ENCODE measurements at regions not wholly inside any gene's neighbourhood (a gene's known extent, or its start where the extent isn't known, plus 50 kb on each side); places are given as distances from the start of the nearest gene placed in this dataset.
"Not testable (repeated sequence)": the region's sequence is repeated elsewhere in the genome, so short reads cannot be mapped to it uniquely, and the experiment has no call there.

DNA sequence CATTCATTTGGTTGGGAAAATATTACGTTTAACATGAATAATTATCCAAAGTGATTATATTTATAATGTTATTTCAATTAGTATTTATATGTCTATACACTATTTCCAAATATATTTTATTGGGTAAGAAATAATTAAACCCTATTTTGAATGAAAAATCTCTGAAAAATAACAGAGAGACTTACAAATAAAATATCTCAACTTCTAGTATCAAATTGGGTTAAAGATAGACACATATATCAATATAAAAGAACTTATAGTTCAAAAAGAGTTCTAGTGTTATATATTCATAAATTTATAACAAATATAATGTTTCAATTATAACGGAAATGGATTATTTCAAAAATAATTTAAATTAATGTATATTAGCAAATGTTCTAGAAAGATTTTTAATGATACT is 482.6 kb upstream of the PCDH20 start:
- TF ChIP-seq, protein P1, sequence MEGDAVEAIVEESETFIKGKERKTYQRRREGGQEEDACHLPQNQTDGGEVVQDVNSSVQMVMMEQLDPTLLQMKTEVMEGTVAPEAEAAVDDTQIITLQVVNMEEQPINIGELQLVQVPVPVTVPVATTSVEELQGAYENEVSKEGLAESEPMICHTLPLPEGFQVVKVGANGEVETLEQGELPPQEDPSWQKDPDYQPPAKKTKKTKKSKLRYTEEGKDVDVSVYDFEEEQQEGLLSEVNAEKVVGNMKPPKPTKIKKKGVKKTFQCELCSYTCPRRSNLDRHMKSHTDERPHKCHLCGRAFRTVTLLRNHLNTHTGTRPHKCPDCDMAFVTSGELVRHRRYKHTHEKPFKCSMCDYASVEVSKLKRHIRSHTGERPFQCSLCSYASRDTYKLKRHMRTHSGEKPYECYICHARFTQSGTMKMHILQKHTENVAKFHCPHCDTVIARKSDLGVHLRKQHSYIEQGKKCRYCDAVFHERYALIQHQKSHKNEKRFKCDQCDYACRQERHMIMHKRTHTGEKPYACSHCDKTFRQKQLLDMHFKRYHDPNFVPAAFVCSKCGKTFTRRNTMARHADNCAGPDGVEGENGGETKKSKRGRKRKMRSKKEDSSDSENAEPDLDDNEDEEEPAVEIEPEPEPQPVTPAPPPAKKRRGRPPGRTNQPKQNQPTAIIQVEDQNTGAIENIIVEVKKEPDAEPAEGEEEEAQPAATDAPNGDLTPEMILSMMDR (IDR thresholded peaks at IDR 0.05; ENCODE audit: control extremely low read depth, extremely low read depth, low read depth, missing control alignments) = no peak
- DNase-seq (ENCODE audit: extremely low spot score) = no peak
- ChIA-PET CTCF (no interaction called here), POLR2A (no interaction called here)

DNA sequence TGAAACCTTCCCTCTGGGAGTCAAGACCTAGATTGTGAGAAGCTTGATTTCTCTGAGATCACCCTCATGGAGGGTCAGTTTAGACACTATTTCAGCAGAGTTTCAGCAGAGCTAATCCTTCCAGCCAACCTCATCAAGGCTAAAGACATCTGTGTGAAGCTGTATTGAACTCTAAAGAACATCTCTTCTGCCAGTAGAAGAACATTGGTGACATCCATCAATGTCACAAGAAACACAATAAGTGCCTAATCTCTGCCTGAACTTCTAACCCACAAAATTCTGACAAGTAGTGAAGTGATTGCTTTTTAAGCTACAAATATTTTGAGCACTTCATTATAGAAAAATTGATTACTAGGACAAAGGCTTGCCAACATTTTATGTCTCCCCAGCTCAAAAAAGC is 475.8 kb upstream of the PCDH20 start:
- TF ChIP-seq, protein P1 (IDR thresholded peaks at IDR 0.05; ENCODE audit: control extremely low read depth, extremely low read depth, low read depth, missing control alignments) = no peak
- ChIA-PET POLR2A (no interaction called here), CTCF (interaction anchor here (2.0 kb wide), 1 partner anchor 10 kb away, joined by 6 read pairs; no protein-coding TSS in a partner anchor)
- DNase-seq (ENCODE audit: extremely low spot score) = no peak

DNA sequence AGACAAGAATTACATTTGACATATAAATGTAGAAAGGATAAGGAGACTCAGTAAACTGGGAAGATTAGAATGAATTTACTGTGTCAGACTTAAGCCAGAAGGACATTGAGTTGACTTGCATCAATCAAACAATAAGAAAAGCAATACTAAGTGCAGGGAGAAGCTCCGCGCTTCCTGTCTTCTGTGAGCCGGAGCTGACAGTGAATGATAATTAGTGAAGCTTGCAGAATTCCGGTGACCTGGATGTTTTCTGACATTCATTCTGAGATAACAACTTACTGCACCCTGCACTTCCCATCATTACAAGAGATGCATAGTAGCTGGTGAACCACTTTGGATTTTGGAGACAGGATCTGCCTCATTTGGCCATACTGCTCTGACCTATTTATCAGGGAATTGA is 469.2 kb upstream of the PCDH20 start:
- ChIA-PET CTCF (interaction anchor here (1.0 kb wide), 1 partner anchor 11 kb away, joined by 4 read pairs; no protein-coding TSS in a partner anchor), POLR2A (no interaction called here)
- TF ChIP-seq, protein P1 (IDR thresholded peaks at IDR 0.05; ENCODE audit: control extremely low read depth, extremely low read depth, low read depth, missing control alignments) = no peak
- DNase-seq (ENCODE audit: extremely low spot score) = no peak

DNA sequence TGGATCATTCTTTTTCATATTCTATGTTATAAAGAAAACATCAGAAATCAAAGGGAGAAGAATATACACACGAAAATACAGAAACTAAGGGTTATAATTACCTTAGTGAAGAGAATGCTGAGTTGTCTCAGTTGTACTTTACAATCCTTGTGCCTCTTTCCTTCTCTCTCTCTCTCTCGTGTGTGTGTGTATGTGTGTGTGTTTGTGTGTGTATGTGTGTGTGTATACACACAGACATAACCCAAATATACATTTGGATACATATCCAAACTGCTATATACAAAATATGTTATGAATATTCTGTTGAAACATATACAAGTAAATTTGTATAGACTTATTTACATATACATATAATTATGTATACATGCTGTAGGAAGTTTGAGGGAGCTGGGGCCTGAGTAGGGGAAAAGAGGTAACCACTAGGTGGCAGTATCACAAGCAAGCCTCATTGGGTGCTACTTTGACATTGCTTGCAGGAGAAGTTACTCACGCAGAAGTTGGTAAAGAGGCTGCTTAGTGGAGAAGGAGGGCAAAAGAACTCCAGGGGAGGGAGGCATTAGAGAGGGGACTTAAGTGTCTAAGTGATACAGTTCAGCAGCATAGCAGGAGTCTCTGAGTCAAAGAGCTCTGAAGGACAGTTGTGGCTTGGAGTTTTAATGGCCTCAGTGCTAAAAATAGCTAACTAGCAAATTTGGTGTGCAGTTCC is 465.1 kb upstream of the PCDH20 start:
- ChIA-PET CTCF (interaction anchor here (0.7 to 2.1 kb wide), 7 partner anchors 12 to 73 kb away, joined by 3 to 6 read pairs (median 4); no protein-coding TSS in a partner anchor), POLR2A (no interaction called here)
- TF ChIP-seq, protein P1 (IDR thresholded peaks at IDR 0.05; ENCODE audit: control extremely low read depth, extremely low read depth, low read depth, missing control alignments) = peak; percentile 51
- peak; percentile 8 for DNase-seq (ENCODE audit: extremely low spot score)

DNA sequence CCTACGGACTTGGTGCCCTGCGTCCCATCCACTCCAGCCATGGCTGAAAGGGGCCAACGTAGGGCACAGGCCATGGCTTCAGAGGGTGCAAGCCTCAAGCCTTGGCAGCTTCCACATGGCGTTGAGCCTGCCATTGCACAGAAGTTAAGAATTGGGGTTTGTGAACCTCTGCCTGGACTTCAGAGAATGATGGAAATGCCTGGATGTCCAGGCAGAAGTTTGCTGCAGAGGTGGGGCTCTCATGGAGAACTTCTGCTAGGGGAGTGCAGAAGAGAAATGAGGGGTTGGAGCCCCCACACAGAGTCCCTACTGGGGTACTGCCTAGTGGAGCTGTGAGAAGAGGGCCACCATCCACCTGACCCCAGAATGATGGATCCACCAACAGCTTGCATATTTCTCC is 462.9 kb upstream of the PCDH20 start:
- DNase-seq (ENCODE audit: extremely low spot score); POLR2A ChIA-PET: not testable (repeated sequence)
- CTCF ChIA-PET = interaction anchor here (0.9 kb wide), 1 partner anchor 480 kb away, joined by 3 read pairs; no protein-coding TSS in a partner anchor

DNA sequence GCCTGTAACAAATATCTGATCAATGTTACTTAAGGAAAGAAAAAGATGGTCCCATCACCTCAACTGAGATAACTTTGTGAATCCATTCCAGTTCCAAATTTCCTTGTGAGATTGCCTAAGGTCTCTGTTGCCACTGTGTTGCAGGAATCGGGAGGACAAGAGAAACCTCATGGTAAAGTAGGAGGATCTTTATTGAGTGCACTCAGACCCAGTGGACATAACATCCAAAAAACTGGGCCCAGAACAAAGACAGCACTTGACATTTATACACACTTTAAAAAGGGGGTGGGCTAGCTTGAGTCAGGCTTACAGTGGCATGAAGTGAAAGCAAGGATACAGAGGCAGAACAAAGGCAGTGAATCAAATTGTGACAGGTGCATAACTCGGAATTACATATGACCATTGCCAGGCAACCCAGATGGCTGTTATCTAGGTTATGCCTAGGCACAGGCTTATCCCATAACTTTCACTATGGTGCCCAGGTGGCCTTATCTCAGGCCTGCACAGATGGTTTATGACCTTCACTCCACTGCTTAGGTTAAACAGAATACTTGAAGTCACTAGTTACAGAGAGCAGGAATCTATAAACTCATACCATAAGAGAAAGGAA is 459.4 kb upstream of the PCDH20 start:
- no peak for DNase-seq (ENCODE audit: extremely low spot score)
- TF ChIP-seq, protein P1 (IDR thresholded peaks at IDR 0.05; ENCODE audit: control extremely low read depth, extremely low read depth, low read depth, missing control alignments) = no peak
- ChIA-PET POLR2A (no interaction called here), CTCF (no interaction called here)

DNA sequence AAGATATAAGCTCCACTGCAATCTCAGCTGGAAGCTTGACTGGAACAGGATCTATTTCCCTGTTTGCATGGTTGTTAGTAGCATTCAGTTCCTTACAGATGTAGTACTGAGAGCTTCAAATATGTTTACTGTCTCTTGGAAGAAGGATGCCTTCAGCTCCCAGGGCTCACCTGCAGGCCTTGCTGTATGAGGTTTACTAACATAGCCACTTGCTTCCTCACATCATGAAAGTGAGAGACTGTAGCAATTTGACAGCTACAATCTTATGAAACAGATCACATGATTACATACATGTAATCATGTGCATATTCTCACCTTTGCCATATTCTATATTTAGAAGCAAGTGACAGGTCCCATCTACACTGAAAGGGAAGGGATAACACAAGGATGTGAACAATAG is 458.1 kb upstream of the PCDH20 start:
- ChIA-PET POLR2A (no interaction called here), CTCF (interaction anchor here (0.8 to 1.1 kb wide), 2 partner anchors 9 to 11 kb away, joined by 3 to 4 read pairs; no protein-coding TSS in a partner anchor)
- TF ChIP-seq, protein P1 (IDR thresholded peaks at IDR 0.05; ENCODE audit: control extremely low read depth, extremely low read depth, low read depth, missing control alignments) = no peak
- DNase-seq (ENCODE audit: extremely low spot score) = no peak
